Fibroblast of pulmonary artery (primary cell): ENCODE measurements at regions not wholly inside any gene's neighbourhood (a gene's known extent, or its start where the extent isn't known, plus 50 kb on each side); places are given as distances from the start of the nearest gene placed in this dataset.

Source experiments
- DNase-seq: peaks from one replicate; pipeline ENCODE4 v3.0.0-alpha.2; 2010; ENCODE audit warnings: low read depth
- H3K4me3 ChIP-seq: replicated peaks from 2 replicates; pipeline ENCODE4 v1.5.1; 2011; ENCODE audit warnings: low read depth, mild to moderate bottlenecking, control low read depth, low read length, moderate library complexity
- CTCF ChIP-seq: IDR thresholded peaks from 2 replicates; pipeline ENCODE4 v1.5.1; 2011; ENCODE audit warnings: mild to moderate bottlenecking, control low read depth, low read length, inconsistent platforms; ENCODE audit errors: missing control alignments

- no peak for TF ChIP-seq CTCF
- DNase-seq: no peak
- no peak overlapping the region for H3K4me3 ChIP-seq
Measured at GRCh38 chr22:47919893-47920292, 1157.4 kb downstream of the TBC1D22A start.

GRCh38 chr22:47919001-47919441 is 1156.6 kb downstream of the TBC1D22A start:
- TF ChIP-seq CTCF: no peak
- DNase-seq: no peak
- H3K4me3 ChIP-seq: no peak overlapping the region

GRCh38 chr22:47918276-47918921 is 1155.9 kb downstream of the TBC1D22A start:
- H3K4me3 ChIP-seq: no peak overlapping the region
- DNase-seq: no peak
- TF ChIP-seq CTCF: no peak

GRCh38 chr22:47914481-47915097 is 1152.1 kb downstream of the TBC1D22A start:
- TF ChIP-seq CTCF: no peak
- H3K4me3 ChIP-seq: no peak overlapping the region
- DNase-seq: no peak

GRCh38 chr22:47902646-47903180 is 1140.3 kb downstream of the TBC1D22A start:
- no peak for TF ChIP-seq CTCF
- no peak for DNase-seq
- no peak overlapping the region for H3K4me3 ChIP-seq

GRCh38 chr22:47901911-47902310 is 1139.5 kb downstream of the TBC1D22A start:
- H3K4me3 ChIP-seq: no peak overlapping the region
- DNase-seq: no peak
- TF ChIP-seq CTCF: no peak
